ENCODE measurements at regions not wholly inside any gene's neighbourhood (a gene's known extent, or its start where the extent isn't known, plus 50 kb on each side); places are given as distances from the start of the nearest gene placed in this dataset.

DNA sequence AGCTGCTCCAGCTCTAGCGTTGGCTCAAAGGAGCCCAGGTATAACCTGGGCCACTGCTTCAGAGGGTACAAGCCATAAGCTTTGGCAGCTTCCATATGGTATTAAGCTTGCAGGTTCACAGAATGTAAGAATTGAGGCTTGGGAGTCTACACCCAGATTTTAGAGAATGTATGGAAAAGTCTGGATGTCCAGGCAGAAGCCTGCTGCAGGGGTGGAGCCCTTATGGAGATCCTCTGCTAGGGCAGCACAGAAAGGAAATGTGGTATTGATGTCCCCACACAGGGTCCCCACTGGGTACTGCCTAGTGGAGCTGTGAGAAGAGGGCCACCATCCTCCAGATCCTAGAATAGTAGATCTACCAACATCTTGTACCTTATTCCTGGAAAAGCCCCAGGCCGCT is 626.9 kb downstream of the MAT2B start:
- H4K8ac ChIP-seq (ENCODE audit: low read depth, low read length): no peak overlapping the region
- no peak overlapping the region for H2BK120ac ChIP-seq (ENCODE audit: insufficient read depth, low read length, poor library complexity)
- no peak overlapping the region for H2BK12ac ChIP-seq (ENCODE audit: low read length)
- no peak overlapping the region for H3K4me2 ChIP-seq (ENCODE audit: low read length)
- no peak overlapping the region for H3K18ac ChIP-seq (ENCODE audit: low read length)
- H3K9ac ChIP-seq (ENCODE audit: low read length): no peak overlapping the region
- H3K9me3 ChIP-seq (ENCODE audit: insufficient read depth, low read depth, low read length): peaks cover 4% of the 10 kb centered on the region
- no peaks in the 10 kb centered on the region for H3K4me1 ChIP-seq (ENCODE audit: control insufficient read depth in 1 of 2, insufficient read depth in 2 of 2, low read length in 2 of 2)
- H3K14ac ChIP-seq (ENCODE audit: low read length): no peak overlapping the region
- no peak overlapping the region for H4K91ac ChIP-seq (ENCODE audit: low read depth, low read length)
- no peak overlapping the region for H3K23ac ChIP-seq (ENCODE audit: low read length)
- H2BK5ac ChIP-seq (ENCODE audit: low read depth, low read length, poor library complexity): no peak overlapping the region
- no peak overlapping the region for H2AFZ ChIP-seq (ENCODE audit: insufficient read depth, low read length, poor library complexity)
- H3K4me3 ChIP-seq (ENCODE audit: low read depth, low read length): no peak overlapping the region
- H3K4ac ChIP-seq (ENCODE audit: low read depth, low read length): no peak overlapping the region
- no peaks in the 10 kb centered on the region for H3K27me3 ChIP-seq (ENCODE audit: insufficient read depth, low read length)
- no peak overlapping the region for H2AK5ac ChIP-seq (ENCODE audit: low read length)
- H3K79me2 ChIP-seq (ENCODE audit: control insufficient read depth, insufficient read depth, low read length, poor library complexity): no peaks in the 10 kb centered on the region
- H3K79me1 ChIP-seq (ENCODE audit: low read length): no peaks in the 10 kb centered on the region
- no peak overlapping the region for H4K12ac ChIP-seq (ENCODE audit: low read depth, low read length)
- no peaks in the 10 kb centered on the region for H3K36me3 ChIP-seq (ENCODE audit: control insufficient read depth in 1 of 2, insufficient read depth in 2 of 2, low read length in 2 of 2)
- no peak overlapping the region for H3K27ac ChIP-seq (ENCODE audit: low read depth, low read length)
- no peak for DNase-seq
- WGBS (ENCODE audit: extremely low coverage, insufficient coverage, insufficient read length): no CpG with 5 or more reads among the region's 2 CpGs

DNA sequence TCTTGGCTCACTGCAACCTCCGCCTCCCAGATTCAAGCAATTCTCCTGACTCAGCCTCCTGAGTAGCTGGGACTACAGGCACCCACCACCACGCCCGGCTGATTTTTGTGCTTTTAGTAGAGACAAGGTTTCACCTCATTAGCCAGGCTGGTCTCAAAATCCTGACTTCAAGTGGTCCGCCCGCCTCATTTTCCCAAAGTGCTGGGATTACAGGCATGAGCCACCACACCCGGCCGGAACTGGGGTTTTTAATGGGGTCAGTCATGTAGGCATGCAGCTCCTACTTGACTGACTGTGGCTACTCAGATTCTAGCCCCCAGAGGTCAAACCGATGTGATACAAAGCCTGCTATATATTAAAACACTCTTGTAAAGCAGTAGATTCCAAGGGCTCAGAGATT is 631.7 kb downstream of the MAT2B start:
- Histone ChIP-seq H3K4ac (ENCODE audit: low read depth, low read length) (no peak overlapping the region), H3K79me1 (ENCODE audit: low read length) (no peaks in the 10 kb centered on the region), H3K36me3 (ENCODE audit: control insufficient read depth in 1 of 2, insufficient read depth in 2 of 2, low read length in 2 of 2) (no peaks in the 10 kb centered on the region), H4K91ac (ENCODE audit: low read depth, low read length) (no peak overlapping the region), H2AFZ (ENCODE audit: insufficient read depth, low read length, poor library complexity) (no peak overlapping the region), H3K79me2 (ENCODE audit: control insufficient read depth, insufficient read depth, low read length, poor library complexity) (no peaks in the 10 kb centered on the region), H2BK120ac (ENCODE audit: insufficient read depth, low read length, poor library complexity) (no peak overlapping the region), H3K18ac (ENCODE audit: low read length) (no peak overlapping the region), H3K14ac (ENCODE audit: low read length) (no peak overlapping the region), H2BK5ac (ENCODE audit: low read depth, low read length, poor library complexity) (no peak overlapping the region), H3K4me1 (ENCODE audit: control insufficient read depth in 1 of 2, insufficient read depth in 2 of 2, low read length in 2 of 2) (no peaks in the 10 kb centered on the region), H3K4me3 (ENCODE audit: low read depth, low read length) (no peak overlapping the region), H3K27me3 (ENCODE audit: insufficient read depth, low read length) (no peaks in the 10 kb centered on the region), H2AK5ac (ENCODE audit: low read length) (no peak overlapping the region), H3K23ac (ENCODE audit: low read length) (no peak overlapping the region), H4K8ac (ENCODE audit: low read depth, low read length) (no peak overlapping the region), H3K27ac (ENCODE audit: low read depth, low read length) (no peak overlapping the region), H3K9ac (ENCODE audit: low read length) (no peak overlapping the region), H3K9me3 (ENCODE audit: insufficient read depth, low read depth, low read length) (peaks cover 4% of the 10 kb centered on the region), H2BK12ac (ENCODE audit: low read length) (no peak overlapping the region), H4K12ac (ENCODE audit: low read depth, low read length) (no peak overlapping the region), H3K4me2 (ENCODE audit: low read length) (no peak overlapping the region)
- WGBS (ENCODE audit: extremely low coverage, insufficient coverage, insufficient read length): no CpG with 5 or more reads among the region's 8 CpGs
- DNase-seq: no peak

DNA sequence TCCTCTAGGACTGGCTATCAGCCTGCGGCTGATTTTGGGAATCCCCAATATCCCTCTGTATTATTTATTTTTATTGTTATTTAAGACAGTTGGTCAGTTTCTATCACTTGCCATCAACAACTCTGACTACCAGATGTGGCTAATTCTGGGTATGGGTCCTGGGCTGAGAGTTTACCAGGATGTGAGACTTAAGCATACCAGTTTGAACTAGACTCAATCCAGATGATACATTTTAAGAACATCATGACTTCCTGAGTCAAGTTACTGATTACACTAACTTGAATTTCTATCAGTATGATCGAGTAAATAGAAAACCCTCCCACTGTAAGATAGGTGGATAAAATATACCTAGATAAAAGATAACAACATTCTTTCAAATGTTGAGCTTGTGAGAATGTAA is 634.0 kb downstream of the MAT2B start:
- no peak overlapping the region for H2AFZ ChIP-seq (ENCODE audit: insufficient read depth, low read length, poor library complexity)
- no peak overlapping the region for H3K14ac ChIP-seq (ENCODE audit: low read length)
- no peak overlapping the region for H2BK5ac ChIP-seq (ENCODE audit: low read depth, low read length, poor library complexity)
- no CpG with 5 or more reads among the region's 2 CpGs for WGBS (ENCODE audit: extremely low coverage, insufficient coverage, insufficient read length)
- no peak overlapping the region for H3K4me3 ChIP-seq (ENCODE audit: low read depth, low read length)
- H3K18ac ChIP-seq (ENCODE audit: low read length): no peak overlapping the region
- H3K79me1 ChIP-seq (ENCODE audit: low read length): no peaks in the 10 kb centered on the region
- no peak overlapping the region for H2BK12ac ChIP-seq (ENCODE audit: low read length)
- no peak overlapping the region for H4K91ac ChIP-seq (ENCODE audit: low read depth, low read length)
- H4K12ac ChIP-seq (ENCODE audit: low read depth, low read length): no peak overlapping the region
- H3K27me3 ChIP-seq (ENCODE audit: insufficient read depth, low read length): no peaks in the 10 kb centered on the region
- no peak overlapping the region for H2BK120ac ChIP-seq (ENCODE audit: insufficient read depth, low read length, poor library complexity)
- no peak overlapping the region for H3K23ac ChIP-seq (ENCODE audit: low read length)
- H3K4me2 ChIP-seq (ENCODE audit: low read length): no peak overlapping the region
- no peaks in the 10 kb centered on the region for H3K9me3 ChIP-seq (ENCODE audit: insufficient read depth, low read depth, low read length)
- no peak overlapping the region for H2AK5ac ChIP-seq (ENCODE audit: low read length)
- H3K4ac ChIP-seq (ENCODE audit: low read depth, low read length): no peak overlapping the region
- H3K27ac ChIP-seq (ENCODE audit: low read depth, low read length): no peak overlapping the region
- H3K4me1 ChIP-seq (ENCODE audit: control insufficient read depth in 1 of 2, insufficient read depth in 2 of 2, low read length in 2 of 2): no peaks in the 10 kb centered on the region
- H3K36me3 ChIP-seq (ENCODE audit: control insufficient read depth in 1 of 2, insufficient read depth in 2 of 2, low read length in 2 of 2): no peaks in the 10 kb centered on the region
- no peak overlapping the region for H4K8ac ChIP-seq (ENCODE audit: low read depth, low read length)
- H3K79me2 ChIP-seq (ENCODE audit: control insufficient read depth, insufficient read depth, low read length, poor library complexity): no peaks in the 10 kb centered on the region
- H3K9ac ChIP-seq (ENCODE audit: low read length): no peak overlapping the region
- DNase-seq: no peak

DNA sequence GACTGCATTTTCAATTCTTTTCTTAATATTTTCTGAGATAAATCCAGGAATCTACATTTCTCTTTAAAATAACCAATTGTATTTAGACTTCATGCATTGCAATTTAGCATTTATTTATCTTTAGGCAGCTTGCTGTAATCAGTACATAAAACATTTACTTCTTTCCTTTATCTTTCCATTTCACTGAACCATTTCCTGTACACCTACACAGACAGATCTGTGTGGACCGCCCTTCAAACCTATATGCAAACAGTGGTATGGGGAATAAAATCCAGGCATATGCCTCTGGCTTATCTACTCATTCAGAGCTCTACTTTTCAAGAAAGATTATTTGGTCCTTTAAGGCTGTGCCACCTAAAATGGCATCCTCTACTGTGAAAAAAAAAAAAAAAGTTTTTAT is 640.0 kb downstream of the MAT2B start:
- H3K4me1 ChIP-seq (ENCODE audit: control insufficient read depth in 1 of 2, insufficient read depth in 2 of 2, low read length in 2 of 2): no peaks in the 10 kb centered on the region
- H4K12ac ChIP-seq (ENCODE audit: low read depth, low read length): no peak overlapping the region
- no peak overlapping the region for H2BK120ac ChIP-seq (ENCODE audit: insufficient read depth, low read length, poor library complexity)
- H3K4me3 ChIP-seq (ENCODE audit: low read depth, low read length): no peak overlapping the region
- H2AK5ac ChIP-seq (ENCODE audit: low read length): no peak overlapping the region
- H2AFZ ChIP-seq (ENCODE audit: insufficient read depth, low read length, poor library complexity): no peak overlapping the region
- no peak overlapping the region for H4K8ac ChIP-seq (ENCODE audit: low read depth, low read length)
- H3K79me1 ChIP-seq (ENCODE audit: low read length): no peaks in the 10 kb centered on the region
- H2BK5ac ChIP-seq (ENCODE audit: low read depth, low read length, poor library complexity): no peak overlapping the region
- no peaks in the 10 kb centered on the region for H3K27me3 ChIP-seq (ENCODE audit: insufficient read depth, low read length)
- no peak for DNase-seq
- H2BK12ac ChIP-seq (ENCODE audit: low read length): no peak overlapping the region
- no peaks in the 10 kb centered on the region for H3K79me2 ChIP-seq (ENCODE audit: control insufficient read depth, insufficient read depth, low read length, poor library complexity)
- H3K9me3 ChIP-seq (ENCODE audit: insufficient read depth, low read depth, low read length): no peaks in the 10 kb centered on the region
- no peak overlapping the region for H4K91ac ChIP-seq (ENCODE audit: low read depth, low read length)
- no CpG with 5 or more reads among the region's 1 CpG for WGBS (ENCODE audit: extremely low coverage, insufficient coverage, insufficient read length)
- H3K4ac ChIP-seq (ENCODE audit: low read depth, low read length): no peak overlapping the region
- H3K14ac ChIP-seq (ENCODE audit: low read length): no peak overlapping the region
- no peak overlapping the region for H3K9ac ChIP-seq (ENCODE audit: low read length)
- no peak overlapping the region for H3K4me2 ChIP-seq (ENCODE audit: low read length)
- H3K18ac ChIP-seq (ENCODE audit: low read length): no peak overlapping the region
- no peak overlapping the region for H3K27ac ChIP-seq (ENCODE audit: low read depth, low read length)
- no peaks in the 10 kb centered on the region for H3K36me3 ChIP-seq (ENCODE audit: control insufficient read depth in 1 of 2, insufficient read depth in 2 of 2, low read length in 2 of 2)
- no peak overlapping the region for H3K23ac ChIP-seq (ENCODE audit: low read length)

All from trophoblast cell (in vitro differentiated cells and primary cell).